Osteocyte (in vitro differentiated cells): ENCODE measurements at regions not wholly inside any gene's neighbourhood (a gene's known extent, or its start where the extent isn't known, plus 50 kb on each side); places are given as distances from the start of the nearest gene placed in this dataset.

Experiments
- DNase-seq: peaks from one replicate; pipeline ENCODE4 v3.0.0; 2021; ENCODE audit warnings: mixed read lengths; ENCODE audit not compliant: unreplicated experiment; ENCODE audit errors: extremely low spot score
- H3K27ac Mint-ChIP-seq: one replicate; pipeline ENCODE4 v1.8.0; 2021; ENCODE audit warnings: mild to moderate bottlenecking, mixed read lengths; ENCODE audit not compliant: unreplicated experiment
- H3K27me3 Mint-ChIP-seq: one replicate; pipeline ENCODE4 v1.8.0; 2021; ENCODE audit warnings: mixed read lengths; ENCODE audit not compliant: unreplicated experiment
- H3K36me3 Mint-ChIP-seq: one replicate; pipeline ENCODE4 v1.8.0; 2021; ENCODE audit warnings: mixed read lengths; ENCODE audit not compliant: unreplicated experiment
- H3K4me1 Mint-ChIP-seq: one replicate; pipeline ENCODE4 v1.8.0; 2021; ENCODE audit warnings: mixed read lengths; ENCODE audit not compliant: unreplicated experiment
- H3K4me3 Mint-ChIP-seq: one replicate; pipeline ENCODE4 v1.8.0; 2021; ENCODE audit warnings: mild to moderate bottlenecking, moderate library complexity, mixed read lengths; ENCODE audit not compliant: unreplicated experiment
- H3K9me3 Mint-ChIP-seq: one replicate; pipeline ENCODE4 v1.8.0; 2021; ENCODE audit warnings: mixed read lengths; ENCODE audit not compliant: unreplicated experiment
- TF ChIP-seq, protein P1 (sequence below): fragments of 200-600 bp; sonication (generic); IDR thresholded peaks from 2 replicates; pipeline ENCODE4 v1.5.0; 2021; ENCODE audit warnings: antibody characterized with exemption, mild to moderate bottlenecking, moderate library complexity

DNA sequence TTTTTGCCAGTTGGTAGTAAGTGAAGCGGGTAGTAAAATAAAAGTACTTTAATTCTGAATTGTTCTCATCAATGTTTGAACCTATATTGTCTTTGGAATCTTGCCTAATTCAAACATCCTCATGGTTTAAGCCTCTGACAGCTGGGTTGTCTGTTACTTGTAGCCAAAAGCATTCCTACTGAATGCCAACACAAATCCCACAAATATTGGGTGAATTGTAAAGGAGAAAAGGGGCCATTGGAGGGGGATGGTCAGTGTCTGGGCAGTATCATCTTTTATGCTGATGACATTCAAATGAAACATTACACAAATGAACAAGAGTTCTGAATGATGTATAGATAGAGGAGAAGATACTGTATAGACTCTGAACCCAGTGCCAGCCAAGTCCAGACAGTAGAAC lies 309.5 kb downstream of the OSTF1 start:
- no peak for DNase-seq
- Mint-ChIP-seq H3K4me3 (no peak overlapping the region), H3K4me1 (peaks cover 29% of the 10 kb centered on the region), H3K27ac (peak overlapping the region; percentile 20), H3K27me3 (peaks cover 3% of the 10 kb centered on the region), H3K9me3 (peaks cover 10% of the 10 kb centered on the region), H3K36me3 (peaks cover 2% of the 10 kb centered on the region)
- TF ChIP-seq, protein P1, sequence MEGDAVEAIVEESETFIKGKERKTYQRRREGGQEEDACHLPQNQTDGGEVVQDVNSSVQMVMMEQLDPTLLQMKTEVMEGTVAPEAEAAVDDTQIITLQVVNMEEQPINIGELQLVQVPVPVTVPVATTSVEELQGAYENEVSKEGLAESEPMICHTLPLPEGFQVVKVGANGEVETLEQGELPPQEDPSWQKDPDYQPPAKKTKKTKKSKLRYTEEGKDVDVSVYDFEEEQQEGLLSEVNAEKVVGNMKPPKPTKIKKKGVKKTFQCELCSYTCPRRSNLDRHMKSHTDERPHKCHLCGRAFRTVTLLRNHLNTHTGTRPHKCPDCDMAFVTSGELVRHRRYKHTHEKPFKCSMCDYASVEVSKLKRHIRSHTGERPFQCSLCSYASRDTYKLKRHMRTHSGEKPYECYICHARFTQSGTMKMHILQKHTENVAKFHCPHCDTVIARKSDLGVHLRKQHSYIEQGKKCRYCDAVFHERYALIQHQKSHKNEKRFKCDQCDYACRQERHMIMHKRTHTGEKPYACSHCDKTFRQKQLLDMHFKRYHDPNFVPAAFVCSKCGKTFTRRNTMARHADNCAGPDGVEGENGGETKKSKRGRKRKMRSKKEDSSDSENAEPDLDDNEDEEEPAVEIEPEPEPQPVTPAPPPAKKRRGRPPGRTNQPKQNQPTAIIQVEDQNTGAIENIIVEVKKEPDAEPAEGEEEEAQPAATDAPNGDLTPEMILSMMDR = no peak

DNA sequence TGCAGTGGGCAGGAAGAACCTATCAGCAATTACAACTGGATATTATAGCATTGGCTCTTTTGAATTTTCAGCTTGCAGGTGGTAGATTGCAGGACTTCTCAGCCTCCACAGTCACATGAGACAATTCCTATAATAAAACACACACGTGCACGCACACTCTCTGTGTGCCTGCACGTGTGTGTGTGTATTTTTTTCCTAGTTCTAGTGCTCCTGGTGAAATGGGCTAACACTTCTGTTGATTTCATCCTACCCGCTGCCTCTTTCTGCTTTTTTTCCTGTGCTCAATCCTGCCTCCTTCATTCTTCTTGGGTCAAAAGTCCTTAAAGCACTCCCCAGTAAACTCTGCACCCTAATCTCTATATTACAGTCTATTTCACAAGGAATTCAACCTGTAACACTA lies 320.1 kb downstream of the OSTF1 start:
- Mint-ChIP-seq H3K27ac (no peak overlapping the region), H3K4me3 (no peak overlapping the region), H3K9me3 (no peaks in the 10 kb centered on the region), H3K36me3 (peaks cover 2% of the 10 kb centered on the region), H3K27me3 (peaks cover 11% of the 10 kb centered on the region), H3K4me1 (no peaks in the 10 kb centered on the region)
- TF ChIP-seq, protein P1 = no peak
- no peak for DNase-seq

DNA sequence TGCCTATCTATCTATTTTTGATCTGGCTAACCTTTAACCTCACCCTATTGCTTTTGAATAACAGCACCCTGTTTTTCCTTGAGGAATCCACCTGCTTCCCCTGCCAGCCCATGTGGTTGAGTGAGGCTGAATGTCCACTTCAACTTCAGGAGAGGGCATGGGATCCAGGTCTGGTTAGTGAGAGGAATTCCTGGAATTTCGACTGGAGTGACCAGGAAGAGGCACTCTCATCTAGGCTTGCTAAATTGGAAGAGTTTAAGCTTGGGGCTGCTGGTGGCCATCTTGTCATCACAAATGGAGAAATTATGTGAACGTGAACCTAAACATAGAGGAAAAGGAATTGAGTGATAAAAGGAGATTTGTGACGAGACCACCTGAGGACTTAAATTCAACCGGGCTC lies 322.1 kb downstream of the OSTF1 start:
- Mint-ChIP-seq H3K9me3 (no peaks in the 10 kb centered on the region), H3K27ac (no peak overlapping the region), H3K4me3 (no peak overlapping the region), H3K4me1 (peaks cover 12% of the 10 kb centered on the region), H3K36me3 (peaks cover 2% of the 10 kb centered on the region), H3K27me3 (peaks cover 19% of the 10 kb centered on the region)
- TF ChIP-seq, protein P1 = no peak
- no peak for DNase-seq

DNA sequence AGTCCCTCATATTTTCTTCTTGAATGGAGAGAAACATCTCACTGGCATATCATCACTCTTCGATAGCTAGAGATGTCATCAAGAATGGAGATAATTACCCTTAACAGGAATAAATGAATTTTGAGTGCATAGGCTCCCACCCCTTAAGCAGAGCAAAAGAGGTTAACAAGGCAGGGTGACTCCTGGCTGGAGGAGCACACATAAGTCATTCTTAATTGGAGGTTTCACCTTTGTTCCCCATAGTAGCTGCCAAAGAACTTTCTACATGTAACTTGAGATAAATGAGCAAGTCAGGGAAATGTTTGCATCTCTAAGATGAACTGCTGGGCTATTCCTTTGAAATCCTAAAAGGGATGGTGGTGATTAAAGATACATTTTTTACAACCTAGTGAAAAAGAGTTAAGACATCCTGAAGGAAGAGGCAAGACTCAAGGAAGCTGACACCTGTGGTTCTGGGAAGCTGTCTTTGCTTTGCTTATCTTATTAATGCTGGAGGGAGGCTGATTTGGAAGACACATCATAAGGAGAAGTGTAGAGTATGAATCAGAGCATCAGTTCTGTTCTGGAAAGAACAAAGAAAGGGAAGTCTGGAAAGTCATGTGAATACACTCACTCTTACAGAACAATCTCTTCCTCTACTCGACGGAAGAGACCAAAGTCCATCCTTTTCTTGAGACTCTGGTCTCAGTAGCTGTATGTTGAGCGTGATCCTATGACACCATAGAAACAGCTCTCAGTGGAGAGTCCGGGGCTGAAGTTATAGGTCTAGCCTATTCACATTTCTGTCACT lies 326.3 kb downstream of the OSTF1 start:
- Mint-ChIP-seq H3K27me3 (peaks cover 16% of the 10 kb centered on the region), H3K4me1 (peaks cover 17% of the 10 kb centered on the region), H3K9me3 (no peaks in the 10 kb centered on the region), H3K36me3 (peaks cover 2% of the 10 kb centered on the region), H3K27ac (peak overlapping the region; percentile 7), H3K4me3 (no peak overlapping the region)
- TF ChIP-seq, protein P1 = no peak
- no peak for DNase-seq

DNA sequence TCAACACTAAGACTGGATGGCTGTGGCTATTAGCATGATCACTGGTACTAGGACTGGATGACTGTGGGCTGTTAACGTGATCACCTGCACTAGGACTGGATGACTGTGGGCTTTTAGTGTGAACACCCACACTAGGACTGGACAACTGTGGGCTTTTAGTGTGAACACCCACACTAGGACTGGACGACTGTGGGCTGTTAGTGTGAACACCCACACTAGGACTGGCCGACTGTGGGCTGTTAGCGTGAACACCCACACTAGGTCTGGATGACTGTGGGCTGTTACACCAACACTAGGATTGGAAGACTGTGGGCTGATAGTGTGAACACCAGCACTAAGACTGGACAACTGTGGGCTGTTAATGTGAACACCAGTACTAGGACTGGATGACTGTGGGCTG lies 329.2 kb downstream of the OSTF1 start:
- peaks cover 14% of the 10 kb centered on the region for H3K27me3 Mint-ChIP-seq
- no peak overlapping the region for H3K4me3 Mint-ChIP-seq
- TF ChIP-seq, protein P1 = no peak
- no peak for DNase-seq
- H3K36me3 Mint-ChIP-seq = no peaks in the 10 kb centered on the region
- peaks cover 17% of the 10 kb centered on the region for H3K4me1 Mint-ChIP-seq
- H3K27ac Mint-ChIP-seq = no peak overlapping the region
- no peaks in the 10 kb centered on the region for H3K9me3 Mint-ChIP-seq
